Panc1 (cell line): ENCODE measurements at regions not wholly inside any gene's neighbourhood (a gene's known extent, or its start where the extent isn't known, plus 50 kb on each side); places are given as distances from the start of the nearest gene placed in this dataset.

Experiments
- ATAC-seq: fragments of 200-7000 bp; cut with Tn5 transposase; 2 replicates; pipeline ENCODE4 v1.9.1; 2020; ENCODE audit warnings: mild to moderate bottlenecking, moderate library complexity
- BruUV-seq: library from RNA; stranded (reverse); fragments of 400-500 nt; replicated peaks from 2 replicates; lab custom pipeline; 2021; lab: Mats Ljungman, UMichigan
- CTCF ChIA-PET: fragments of 300-600 bp; sonication (Branson Sonifier 250); formaldehyde crosslinking; loops from one replicate; lab custom pipeline; 2022; ENCODE audit warnings: antibody characterized with exemption; lab: Charles Lee
- POLR2A ChIA-PET: fragments of 300-600 bp; sonication (Branson Sonifier 250); formaldehyde crosslinking; loops from one replicate; lab custom pipeline; 2022; ENCODE audit warnings: antibody characterized with exemption; lab: Charles Lee
- DNase-seq: peaks from one replicate; pipeline ENCODE4 v3.0.0-alpha.2; 2010; ENCODE audit warnings: low read depth, low spot score
- H3K27ac ChIP-seq: 2 replicates; pipeline ENCODE4 v1.5.1; 2011; ENCODE audit warnings: mild to moderate bottlenecking, low read length, inconsistent platforms
- H3K27me3 ChIP-seq: fragments of 200-500 bp; sonication (Bioruptor generic); 2 replicates; pipeline ENCODE4 v1.6.0; 2014; ENCODE audit warnings: low read length, inconsistent platforms; ENCODE audit not compliant: control insufficient read depth, insufficient read depth
- H3K36me3 ChIP-seq: fragments of 200-500 bp; sonication (Bioruptor generic); 2 replicates; pipeline ENCODE4 v1.5.1; 2014; ENCODE audit warnings: inconsistent platforms, mild to moderate bottlenecking, low read length, moderate library complexity; ENCODE audit not compliant: control insufficient read depth, insufficient read depth
- H3K4me1 ChIP-seq: 2 replicates; pipeline ENCODE4 v1.5.1; 2011; ENCODE audit warnings: inconsistent platforms, mild to moderate bottlenecking, low read length, moderate library complexity; ENCODE audit not compliant: control insufficient read depth, insufficient read depth
- H3K4me3 ChIP-seq, 2 experiments: 2 replicates each; pipeline ENCODE4 v1.5.1; 2011 to 2012; ENCODE audit warnings: low read depth in 2 of 2, low read length in 2 of 2, mild to moderate bottlenecking in 2 of 2, inconsistent platforms in 1 of 2, moderate library complexity in 1 of 2
- H3K9me3 ChIP-seq: fragments of 200-500 bp; sonication (Bioruptor generic); 2 replicates; pipeline ENCODE4 v1.5.1; 2014; ENCODE audit warnings: low read depth, mild to moderate bottlenecking, inconsistent platforms, low read length, moderate library complexity; ENCODE audit not compliant: control insufficient read depth, insufficient read depth
- CTCF ChIP-seq: fragments of 450-650 bp; IDR thresholded peaks from 2 replicates; pipeline ENCODE4 v1.5.1; 2017; ENCODE audit warnings: mild to moderate bottlenecking
- POLR2AphosphoS5 ChIP-seq: IDR thresholded peaks from 2 replicates; pipeline ENCODE4 v1.6.1; 2012; ENCODE audit warnings: mild to moderate bottlenecking, low read depth, low read length, moderate library complexity
- REST ChIP-seq, 2 experiments: IDR thresholded peaks; 2 replicates each; pipeline ENCODE4 v1.6.1; 2011 to 2012; ENCODE audit warnings: low read depth in 2 of 2, control low read depth in 1 of 2, low read length in 1 of 2, mild to moderate bottlenecking in 1 of 2, moderate library complexity in 1 of 2; ENCODE audit not compliant: insufficient read depth in 1 of 2
- SIN3A ChIP-seq: IDR thresholded peaks from 2 replicates; pipeline ENCODE4 v1.6.1; 2012; ENCODE audit warnings: low read depth, mild to moderate bottlenecking, low read length, moderate library complexity, borderline replicate concordance; ENCODE audit not compliant: insufficient read depth
- TCF7L2 ChIP-seq: IDR thresholded peaks from 2 replicates; pipeline ENCODE4 v1.6.1; 2011; ENCODE audit warnings: mild to moderate bottlenecking, low read depth, low read length, inconsistent platforms
- in situ Hi-C: cut with HindIII; loops from 2 replicates; pipeline ENCODE4 v1.10.0; 2016; ENCODE audit warnings: low sequenced_read_pairs, low pct_unique_long_range_greater_than_20kb
- intact Hi-C: fragments of 100-400 bp; cut with micrococcal nuclease; formaldehyde crosslinking; loops from one replicate; pipeline ENCODE4 v1.10.0; 2022; ENCODE audit not compliant: unreplicated experiment

DNA sequence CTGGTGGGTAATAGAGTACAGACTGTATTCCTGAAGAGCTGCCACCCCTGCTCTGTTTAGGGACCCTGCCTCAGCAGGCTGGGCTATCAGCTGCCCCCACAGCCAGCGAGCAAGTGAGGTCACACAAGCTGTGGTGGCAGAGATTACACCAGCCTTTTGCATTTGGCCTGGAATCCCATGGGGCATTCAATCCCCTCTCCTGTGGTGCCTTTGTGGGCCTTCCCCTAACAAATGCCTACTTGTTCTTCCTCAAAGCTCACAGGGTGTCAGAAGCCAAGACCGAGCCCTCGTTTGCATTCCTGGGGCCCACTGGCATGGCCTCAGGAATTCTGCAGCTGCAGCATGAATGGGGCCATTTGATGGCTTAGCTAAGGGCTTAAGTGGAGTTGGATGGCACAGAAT, 212.7 kb upstream of the PHYHIPL start:
- no peak for DNase-seq
- intact Hi-C loops = no loop called here
- Histone ChIP-seq H3K4me1 (no peaks in the 10 kb centered on the region), H3K36me3 (no peaks in the 10 kb centered on the region), H3K27me3 (no peaks in the 10 kb centered on the region), H3K9me3 (no peaks in the 10 kb centered on the region), H3K4me3 (no peak overlapping the region), H3K27ac (no peak overlapping the region)
- ATAC-seq = no peak
- in situ Hi-C loops = no loop called here
- BruUV-seq = no TSS peak
- POLR2A ChIA-PET = no interaction called here
- TF ChIP-seq SIN3A (no peak), CTCF (no peak), REST (IDR thresholded peaks at IDR 0.05; ENCODE audit: insufficient read depth in 1 of 2, low read depth in 2 of 2, low read length in 1 of 2) (no peak), TCF7L2 (no peak), POLR2AphosphoS5 (no peak)
- CTCF ChIA-PET = no interaction called here

- Histone ChIP-seq H3K9me3 (no peaks in the 10 kb centered on the region), H3K4me3 (no peak overlapping the region), H3K4me1 (no peaks in the 10 kb centered on the region), H3K27ac (no peak overlapping the region), H3K36me3 (no peaks in the 10 kb centered on the region), H3K27me3 (no peaks in the 10 kb centered on the region)
- DNase-seq = no peak
- ChIA-PET CTCF (no interaction called here), POLR2A (no interaction called here)
- intact Hi-C loops (no loop called here), in situ Hi-C loops (no loop called here)
- TF ChIP-seq CTCF = no peak
- no peak for TF ChIP-seq REST (IDR thresholded peaks at IDR 0.05; ENCODE audit: insufficient read depth in 1 of 2, low read depth in 2 of 2, low read length in 1 of 2)
- TF ChIP-seq TCF7L2 = no peak
- no peak for TF ChIP-seq POLR2AphosphoS5
- no peak for TF ChIP-seq SIN3A
- no peak for ATAC-seq
- no TSS peak for BruUV-seq
These were observed 210.6 kb upstream of the PHYHIPL start for GRCh38 chr10:58965855-58966254.
